HG03432 (cell line): ENCODE measurements at regions not wholly inside any gene's neighbourhood (a gene's known extent, or its start where the extent isn't known, plus 50 kb on each side); places are given as distances from the start of the nearest gene placed in this dataset.

Experiments
- ATAC-seq: cut with Tn5 transposase; IDR thresholded peaks from one replicate; pipeline ENCODE4 v1.9.1; 2021; ENCODE audit warnings: mild to moderate bottlenecking, moderate library complexity; ENCODE audit not compliant: unreplicated experiment

DNA sequence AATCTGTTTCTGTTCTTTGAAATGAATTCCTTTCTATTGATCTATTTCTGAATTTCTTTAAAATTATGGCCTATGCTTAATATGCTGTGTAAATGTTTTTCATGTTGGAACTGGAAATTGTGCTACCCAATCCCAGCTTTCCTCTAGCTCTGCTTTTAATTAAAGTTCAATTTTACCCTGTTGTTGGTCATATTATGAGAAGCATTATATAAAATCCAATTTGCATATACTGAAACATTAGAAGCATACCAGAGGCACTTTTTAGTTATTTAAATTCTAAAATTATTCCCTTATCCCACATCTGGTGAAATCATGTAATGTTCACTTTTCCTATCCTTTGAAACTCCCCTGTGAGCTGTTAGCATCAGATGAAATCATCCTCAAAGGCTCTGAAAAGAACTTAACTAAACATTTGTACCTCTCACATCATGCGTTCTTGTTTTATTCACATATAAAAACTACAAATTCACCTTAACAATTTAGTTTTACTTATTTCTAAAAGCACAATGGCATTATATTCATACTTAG, 160.6 kb upstream of the COL21A1 start:
- no peak for ATAC-seq

DNA sequence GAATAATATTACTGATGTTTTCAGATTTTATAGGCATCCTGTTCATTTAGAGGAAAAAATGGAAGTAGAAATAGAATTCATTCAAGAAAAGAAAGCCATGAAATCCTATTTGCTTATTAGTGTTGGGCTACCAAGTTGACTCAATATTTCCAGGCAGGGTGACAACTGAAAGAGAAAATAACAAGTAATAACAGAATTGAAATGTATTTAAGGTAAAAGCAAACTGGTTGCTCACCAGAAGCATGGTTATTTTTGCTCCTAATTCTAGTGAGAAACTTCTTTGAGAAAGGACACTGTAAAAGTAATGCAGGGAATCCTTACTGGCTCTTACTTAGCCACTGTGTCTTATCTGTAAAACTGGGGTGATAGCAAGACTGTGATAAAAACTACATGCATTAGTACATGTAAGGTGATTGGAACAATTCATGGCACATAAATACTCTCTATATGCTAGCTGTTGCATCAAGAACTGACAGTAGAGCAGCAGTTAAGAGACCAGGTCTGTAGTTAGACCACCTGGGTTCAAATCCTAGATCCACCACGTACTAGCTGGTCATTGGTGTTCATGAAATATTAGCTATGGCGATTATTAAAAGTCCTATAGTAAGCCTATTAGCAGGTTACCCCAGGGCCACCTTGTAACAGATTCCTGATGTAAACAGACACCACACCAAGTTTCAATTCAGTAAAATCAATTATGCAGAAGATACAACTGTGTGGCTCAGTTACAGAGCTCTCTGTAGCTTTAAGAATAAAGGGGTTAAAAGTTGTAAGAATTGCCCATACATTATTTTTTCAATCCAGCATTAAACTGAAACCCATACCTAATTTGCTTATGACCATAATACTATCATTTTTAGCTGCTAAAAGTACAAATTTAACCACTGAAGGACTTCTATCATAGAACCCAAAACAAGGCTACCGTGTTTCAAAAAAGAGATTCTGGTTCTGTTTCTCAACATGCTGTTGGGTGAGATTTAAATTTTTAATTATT, 159.2 kb upstream of the COL21A1 start:
- peak; percentile 82 for ATAC-seq

DNA sequence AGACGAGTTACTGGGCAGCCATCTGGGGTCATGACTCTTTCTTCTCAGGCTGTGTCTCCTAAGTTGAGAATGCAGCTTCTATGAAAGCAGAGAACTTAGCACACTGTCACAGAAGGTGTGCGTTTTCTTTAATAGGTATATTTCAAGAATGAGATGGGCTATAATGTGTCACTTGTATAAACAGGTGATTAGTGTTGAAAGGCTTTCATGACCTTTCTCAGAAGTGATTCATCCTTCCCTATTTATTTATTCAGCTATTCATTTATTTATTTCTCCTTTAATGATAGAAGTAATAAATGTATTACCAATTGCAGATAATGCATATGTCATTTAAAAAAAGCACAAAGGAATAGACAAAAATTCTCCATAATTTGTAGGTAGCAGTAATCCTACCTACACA, 157.2 kb upstream of the COL21A1 start:
- no peak for ATAC-seq

DNA sequence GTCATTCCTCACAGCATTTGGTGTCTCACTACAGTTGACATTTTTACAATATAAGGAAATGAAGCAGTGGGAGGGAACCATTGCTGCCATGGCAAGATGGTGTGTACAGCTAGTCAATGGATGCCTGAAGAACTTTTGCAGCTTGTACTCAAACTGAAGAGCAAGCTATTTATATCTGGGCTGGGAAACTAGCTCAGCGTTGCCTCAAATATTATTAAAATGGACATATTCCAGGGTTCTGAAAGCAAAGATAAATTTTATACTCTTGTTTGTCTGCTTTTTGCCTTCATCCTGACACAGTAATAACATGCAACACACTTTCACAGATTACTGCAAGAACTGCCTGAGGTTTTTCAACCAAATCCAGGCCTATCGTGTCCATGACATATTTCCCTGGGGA, 156.4 kb upstream of the COL21A1 start:
- no peak for ATAC-seq

DNA sequence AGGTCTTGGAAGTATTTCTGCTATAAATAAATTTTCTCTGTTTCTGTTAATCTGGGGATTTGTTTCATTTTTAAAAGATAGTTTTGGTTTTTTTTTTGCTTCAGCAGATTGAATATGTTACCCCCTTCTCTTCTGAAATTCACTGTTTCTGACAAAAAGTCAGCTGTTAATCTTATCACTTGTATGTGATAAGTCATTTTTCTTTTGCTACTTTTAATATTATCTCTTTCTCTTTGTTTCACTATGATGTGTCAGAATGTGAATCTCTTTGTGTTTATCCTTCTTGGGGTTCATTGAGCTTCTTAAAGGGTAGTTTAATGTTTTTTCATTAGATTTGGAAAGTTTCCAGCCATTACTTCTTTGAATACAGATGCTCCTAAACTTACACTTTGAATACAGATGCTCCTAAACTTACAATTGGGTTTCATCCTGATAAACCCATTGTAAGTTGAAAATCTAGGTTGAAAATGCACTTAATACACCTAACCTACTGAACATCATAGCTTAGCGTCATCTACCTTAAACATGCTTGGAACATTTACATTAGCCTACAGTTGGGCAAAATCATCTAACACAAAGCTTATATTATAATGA, 154.2 kb upstream of the COL21A1 start:
- ATAC-seq, result no peak

DNA sequence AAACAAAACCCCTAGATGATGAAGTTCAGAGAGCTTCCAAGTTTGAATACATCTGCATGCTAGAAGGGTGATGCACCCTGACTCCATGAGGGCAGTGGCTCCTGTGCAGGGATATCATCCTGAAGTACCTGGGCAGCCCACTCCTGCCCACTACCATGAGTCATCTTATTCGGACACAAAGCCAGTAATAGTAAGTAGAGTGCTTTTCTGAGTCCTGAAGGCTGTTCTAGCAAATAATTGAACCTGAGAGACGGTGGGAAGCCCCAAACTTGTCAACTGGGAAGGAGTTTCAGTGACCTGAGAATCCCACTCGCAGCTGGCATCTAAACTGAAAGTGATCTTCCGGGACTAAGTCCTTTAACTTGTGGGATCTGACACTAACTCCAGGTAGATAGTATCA, 152.9 kb upstream of the COL21A1 start:
- ATAC-seq, result no peak

DNA sequence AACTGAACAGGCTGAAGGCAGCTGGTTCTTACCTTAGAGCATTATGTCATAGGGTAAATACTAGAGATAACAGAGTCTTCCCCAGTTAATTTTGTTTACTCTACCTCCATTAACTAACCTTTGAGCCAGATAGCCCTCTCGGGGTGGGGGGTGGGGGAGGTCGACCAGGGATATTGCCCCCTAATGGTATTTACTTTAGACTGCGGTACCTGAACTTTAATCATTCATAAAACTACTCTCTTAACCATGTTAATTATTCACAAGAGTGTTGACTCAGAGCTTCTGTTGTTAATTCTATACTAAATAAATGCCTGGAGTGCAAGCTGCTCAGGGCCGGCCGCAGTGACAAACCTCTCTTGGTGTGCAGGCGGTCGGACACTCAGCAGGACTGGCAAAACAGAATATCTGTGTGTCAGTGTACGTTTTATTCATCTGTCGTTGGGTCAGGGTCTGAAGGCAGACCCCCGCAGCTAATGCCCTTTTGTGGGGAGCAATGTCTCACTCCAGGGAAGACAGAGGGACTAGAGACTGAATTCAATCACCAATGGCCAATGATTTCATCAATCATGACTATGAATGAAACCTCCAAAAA, 152.4 kb upstream of the COL21A1 start:
- ATAC-seq, result no peak

DNA sequence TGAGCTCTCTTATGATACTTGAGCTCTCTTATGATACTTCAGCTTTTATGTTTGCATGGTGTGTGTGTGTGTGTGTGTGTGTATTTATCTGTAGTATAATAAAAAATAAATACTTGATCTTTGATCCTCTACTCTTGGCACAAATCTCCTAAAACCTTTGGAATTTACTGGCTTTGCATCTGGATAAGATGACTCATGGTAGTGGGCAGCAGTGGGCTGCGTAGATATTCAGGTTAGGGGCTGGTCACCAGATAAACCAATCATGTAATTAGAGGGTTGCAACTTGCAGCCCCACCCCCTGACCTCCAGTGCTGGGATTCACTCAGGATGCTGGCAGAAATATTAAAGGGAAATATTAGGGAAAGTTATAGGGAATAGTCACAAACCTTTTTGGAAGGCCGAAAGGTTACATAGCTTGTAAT, 151.9 kb upstream of the COL21A1 start:
- no peak for ATAC-seq

DNA sequence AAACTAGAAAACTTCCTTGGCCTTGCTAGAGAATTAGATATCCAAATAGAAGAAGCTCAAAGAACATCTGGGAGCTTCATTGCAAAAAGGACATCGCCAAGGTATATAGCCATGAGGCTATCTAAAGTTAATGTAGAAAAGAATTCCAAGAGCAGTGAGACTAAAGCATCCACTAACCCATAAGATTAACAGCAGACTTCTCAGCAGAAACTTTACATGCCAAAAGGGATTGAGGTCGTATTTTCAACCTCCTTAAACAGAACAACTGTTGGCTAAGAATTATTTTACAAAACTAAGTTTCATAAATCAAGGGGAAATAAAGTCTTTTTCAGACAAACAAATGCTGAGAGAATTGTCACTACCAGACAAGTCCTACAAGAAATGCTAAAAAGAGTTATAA, 149.1 kb upstream of the COL21A1 start:
- no peak for ATAC-seq

DNA sequence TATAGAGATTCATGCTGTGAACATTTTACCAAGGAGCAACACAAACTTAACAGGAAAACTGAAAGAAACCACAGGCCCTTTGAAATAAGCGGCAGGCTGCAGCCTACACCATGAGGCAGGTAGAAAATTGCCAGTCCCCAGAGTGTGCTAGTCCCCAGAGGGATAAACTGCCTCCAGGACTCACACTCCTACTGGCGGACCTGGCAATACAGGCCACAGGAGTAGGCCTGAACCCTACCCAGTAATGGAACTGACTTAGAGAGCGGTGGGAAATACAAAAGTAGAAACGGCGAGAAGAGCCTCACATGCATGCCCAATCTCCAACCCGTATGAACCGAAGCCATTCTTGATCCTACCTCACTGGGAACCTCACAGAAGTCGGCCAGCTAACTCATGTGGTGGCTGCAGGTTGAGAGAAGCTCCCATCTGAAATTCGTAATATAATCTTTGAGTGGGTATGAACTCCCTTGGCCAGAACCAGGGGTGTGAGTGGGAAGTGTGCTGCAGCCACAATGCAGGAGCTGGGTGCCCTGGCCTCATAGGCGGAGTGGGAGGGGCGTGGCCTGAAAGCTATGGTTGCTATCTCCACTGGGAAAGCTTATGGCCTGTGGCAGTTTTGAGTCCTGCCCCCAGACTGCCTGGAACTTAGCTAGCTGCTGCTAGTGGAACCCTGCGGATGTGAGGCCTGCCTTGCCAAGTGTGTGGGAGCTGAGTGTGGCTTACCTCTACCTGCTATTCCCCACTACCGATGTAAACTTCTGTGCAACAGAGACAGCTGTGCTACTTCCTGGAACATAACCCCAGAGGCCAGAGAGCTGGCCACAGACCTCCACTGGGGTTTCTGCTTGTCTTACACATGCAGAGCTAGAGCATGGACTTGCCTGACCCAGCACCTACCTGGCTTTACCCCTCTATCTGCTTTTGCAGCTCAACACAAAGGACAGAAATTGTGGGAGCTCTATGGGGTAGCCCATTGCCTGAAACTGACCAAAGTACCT, 146.5 kb upstream of the COL21A1 start:
- ATAC-seq, result no peak

DNA sequence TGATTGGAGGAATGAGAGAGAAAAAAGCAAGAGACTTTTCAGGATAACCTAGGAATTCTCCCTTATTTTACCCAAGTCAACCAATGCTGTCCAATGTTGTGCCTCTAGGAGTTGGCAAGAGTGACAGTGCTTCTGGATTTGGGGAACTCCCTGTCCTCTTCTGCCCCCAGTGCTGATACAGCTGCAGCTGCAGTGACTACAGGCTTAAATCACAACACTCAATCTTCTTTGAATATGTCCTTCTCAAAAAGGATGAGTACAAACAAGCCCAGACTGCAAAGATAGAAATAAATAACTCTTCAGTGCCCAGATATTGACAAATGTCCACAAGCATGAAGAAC, 141.0 kb upstream of the COL21A1 start:
- no peak for ATAC-seq

DNA sequence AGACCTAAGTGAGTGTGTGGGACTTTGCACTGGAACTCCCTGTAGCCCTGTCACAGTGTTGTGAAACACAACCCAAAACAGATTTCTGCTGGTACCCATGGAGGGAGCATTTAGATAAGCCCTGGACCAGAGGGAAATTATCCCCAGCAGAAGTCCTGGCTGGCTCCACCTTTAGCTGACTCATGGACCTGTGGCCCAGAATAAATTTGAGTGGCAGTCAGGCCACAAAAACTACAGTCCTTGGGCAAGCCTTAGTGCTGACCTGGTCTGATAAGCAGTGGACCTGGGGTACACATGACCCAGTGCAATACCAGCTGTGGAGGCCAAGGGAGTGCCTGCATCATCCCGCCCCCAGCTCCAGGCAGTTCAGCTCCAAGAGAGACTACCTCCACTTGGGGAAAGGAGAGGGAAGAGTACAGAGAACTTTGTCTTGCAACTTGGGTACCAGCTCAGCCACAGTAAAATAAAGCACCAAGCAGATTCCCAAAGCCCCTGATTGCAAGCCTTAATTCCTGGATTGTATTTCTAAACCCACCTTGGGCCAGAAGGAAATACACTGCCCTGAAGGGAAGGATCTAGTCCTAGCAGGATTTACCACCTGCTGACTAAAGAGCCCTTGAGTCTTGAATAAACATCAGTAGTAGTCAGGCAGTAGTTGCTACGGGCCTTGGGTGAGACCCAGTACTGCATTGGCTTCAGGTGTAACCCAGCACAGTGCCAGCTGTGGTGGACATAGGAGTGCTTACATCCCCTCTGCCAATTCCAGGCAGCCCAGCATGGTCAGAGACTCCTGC, 140.4 kb upstream of the COL21A1 start:
- ATAC-seq, result no peak

DNA sequence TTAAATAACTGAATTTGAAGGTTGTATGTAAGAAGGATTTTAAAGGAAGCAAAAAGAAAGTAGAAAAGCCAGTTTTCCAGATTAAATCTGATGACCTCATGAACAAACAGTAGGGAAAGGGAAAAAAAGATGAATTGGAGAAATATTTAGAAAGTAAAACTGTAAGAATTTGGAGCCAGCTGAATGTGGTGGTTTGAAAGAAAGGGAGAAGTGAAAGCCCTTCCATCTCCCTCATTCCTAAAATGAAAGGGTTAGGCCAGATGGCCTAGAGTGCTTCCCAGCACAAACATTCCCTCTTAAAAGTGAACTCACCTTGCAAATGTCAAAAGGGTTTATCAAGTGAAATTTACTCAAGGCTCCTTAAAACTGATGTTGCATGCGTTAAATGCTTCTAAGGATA, 139.3 kb upstream of the COL21A1 start:
- ATAC-seq, result no peak

DNA sequence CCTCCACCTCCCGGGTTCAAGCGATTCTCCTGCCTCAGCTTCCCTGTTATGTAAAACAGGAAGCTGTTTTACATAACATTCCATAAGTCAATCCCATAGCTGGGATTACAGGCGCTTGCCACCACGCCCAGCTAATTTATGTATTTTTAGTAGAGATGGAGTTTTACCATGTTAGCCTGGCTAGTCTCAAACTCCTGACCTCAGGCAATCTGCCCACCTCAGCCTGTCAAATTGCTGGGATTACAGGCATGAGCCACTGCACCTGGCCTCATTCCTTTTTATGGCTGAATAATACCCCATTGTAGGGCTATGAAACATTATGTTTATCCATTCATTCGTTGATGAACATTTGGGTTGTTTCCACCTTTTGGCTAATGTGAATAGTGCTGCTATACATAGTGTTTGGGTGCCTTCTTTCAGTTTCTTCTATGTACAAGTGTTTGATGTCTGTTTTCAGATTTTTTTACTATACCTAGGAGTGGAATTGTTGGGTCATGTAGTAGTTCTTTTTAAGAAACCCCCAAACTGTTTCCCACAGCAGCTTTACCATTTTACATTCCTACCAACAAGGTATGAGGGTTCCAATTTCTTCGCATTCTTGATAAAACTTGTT, 138.7 kb upstream of the COL21A1 start:
- ATAC-seq, result no peak

DNA sequence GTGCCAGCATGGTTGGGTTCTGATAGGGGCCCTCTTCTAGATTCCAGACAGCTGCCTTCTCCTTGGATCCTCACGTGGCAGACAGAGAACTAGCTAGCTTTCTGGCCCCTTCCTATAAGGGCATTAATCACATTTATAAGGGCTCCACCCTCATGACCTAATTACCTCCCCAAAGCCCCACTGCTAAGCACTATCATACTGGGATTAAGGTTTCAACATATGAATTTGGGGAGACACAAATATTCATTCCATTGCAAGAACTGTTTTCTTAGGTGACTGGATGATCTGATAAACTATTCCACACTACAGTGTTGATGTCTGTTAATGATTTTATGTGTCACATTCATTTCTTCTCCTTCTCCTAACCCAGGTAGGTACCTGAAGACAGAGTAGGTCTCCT, 135.8 kb upstream of the COL21A1 start:
- ATAC-seq, result no peak

DNA sequence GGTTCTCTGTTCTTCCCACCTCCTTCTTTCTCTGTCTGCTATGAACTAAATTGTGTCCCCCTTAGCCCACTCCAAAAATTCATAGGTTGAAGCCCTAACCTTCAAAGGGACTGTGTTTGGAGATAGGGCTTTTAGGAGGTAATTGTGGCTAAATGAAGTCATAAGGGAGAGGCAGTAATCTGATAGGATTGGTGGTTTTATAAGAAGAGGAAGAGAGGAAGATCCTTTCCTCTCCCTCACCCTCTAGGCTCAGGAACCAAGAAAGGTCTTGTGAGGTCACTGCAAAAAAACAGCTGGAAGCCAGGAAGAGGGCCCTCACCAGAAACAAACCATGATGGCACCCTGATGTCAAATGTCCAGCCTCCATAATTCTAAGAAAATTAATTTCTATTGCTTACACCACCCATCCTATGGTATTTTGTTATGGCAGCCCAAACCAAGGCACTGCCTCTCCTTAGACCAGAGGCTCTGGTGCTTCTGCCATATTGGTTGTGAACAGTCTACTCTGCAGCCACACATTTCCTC, 135.1 kb upstream of the COL21A1 start:
- ATAC-seq, result no peak

DNA sequence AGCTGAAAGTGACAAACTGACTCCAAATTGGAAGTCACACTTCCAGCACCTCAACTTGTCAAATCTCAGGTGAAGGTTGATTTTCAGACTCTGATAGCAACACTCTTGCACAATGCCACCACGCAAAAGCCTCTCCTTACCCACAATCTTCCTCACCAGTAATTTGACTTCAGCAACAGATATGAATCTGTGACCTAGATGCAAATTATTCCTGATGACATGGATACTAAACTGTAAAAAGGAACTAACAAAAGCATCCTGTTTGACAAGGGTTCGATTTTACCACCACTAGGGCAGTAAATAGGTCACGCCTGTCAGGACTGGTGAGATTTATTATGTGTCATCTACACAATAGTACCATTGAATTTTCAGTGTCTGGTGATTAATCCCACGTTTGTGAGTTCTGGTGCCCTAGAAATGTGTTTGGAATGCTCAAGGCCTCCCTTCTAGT, 134.4 kb upstream of the COL21A1 start:
- ATAC-seq, result no peak

DNA sequence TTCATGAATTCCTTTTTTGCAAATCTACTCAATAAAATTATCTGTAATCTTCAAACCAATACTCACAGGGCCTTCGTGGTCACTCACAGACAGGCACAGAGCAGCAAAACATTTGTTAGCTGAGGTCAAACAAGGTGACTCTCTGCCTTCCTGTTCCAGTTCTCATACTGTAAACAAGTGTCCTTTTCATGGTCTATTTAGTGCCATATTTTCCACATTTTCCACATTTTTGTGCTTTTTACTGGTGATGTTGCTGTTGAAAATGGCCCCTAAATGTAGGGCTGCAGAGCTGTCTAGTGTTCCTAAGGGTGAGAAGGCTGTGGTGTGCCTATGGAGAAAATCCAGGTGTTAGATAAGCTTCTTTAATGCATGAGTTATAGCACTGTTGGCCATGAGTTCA, 133.1 kb upstream of the COL21A1 start:
- ATAC-seq, result no peak

DNA sequence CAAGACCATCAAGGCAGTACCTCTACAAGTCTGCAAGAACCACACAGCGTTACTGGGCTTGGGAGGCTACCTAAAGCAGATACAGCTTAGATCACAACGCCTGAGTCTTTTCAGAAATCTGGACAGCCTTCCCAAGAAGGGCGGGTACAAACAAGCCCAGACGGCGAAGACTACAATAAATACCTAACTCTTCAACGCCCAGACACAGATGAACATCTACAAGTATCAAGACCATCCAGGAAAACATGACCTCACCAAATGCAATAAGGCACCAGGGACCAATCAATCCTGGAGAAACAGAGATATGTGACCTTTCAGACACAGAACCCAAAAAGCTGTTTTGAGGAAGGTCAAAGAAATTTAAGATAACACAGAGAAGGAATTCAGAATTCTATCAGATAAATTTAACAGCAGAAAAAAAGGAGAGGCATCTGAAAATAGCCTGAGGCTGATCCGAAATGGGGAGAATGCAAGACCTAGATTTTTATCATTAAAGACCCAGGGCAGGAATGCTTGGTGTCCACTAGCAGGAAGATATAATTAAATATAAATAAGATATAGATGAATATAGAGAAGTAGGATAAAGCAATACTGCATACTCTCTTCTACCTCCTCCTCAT, 131.7 kb upstream of the COL21A1 start:
- ATAC-seq, result no peak
